ENCODE measurements at regions not wholly inside any gene's neighbourhood (a gene's known extent, or its start where the extent isn't known, plus 50 kb on each side); places are given as distances from the start of the nearest gene placed in this dataset.

- 10% methylated on average over 2 of the region's 2 CpGs for WGBS (ENCODE audit: insufficient coverage, low coverage, missing lambda C conversion rate)
- no peak for DNase-seq (ENCODE audit: extremely low read depth in 1 of 4, low spot score in 3 of 4)
- no peak for TF ChIP-seq TAF7 (tag; IDR thresholded peaks at IDR 0.05)
- no peak for ATAC-seq
- H3K4me2 ChIP-seq (ENCODE audit: insufficient read depth, low read length): no peak overlapping the region
- no peak overlapping the region for H3K4me3 ChIP-seq
- CTCF ChIA-PET (ENCODE audit: low intra/inter-chr PET ratio): no interaction called here
- no peaks in the 10 kb centered on the region for H3K36me3 ChIP-seq (ENCODE audit: control insufficient read depth, insufficient read depth, low read length)
- no peaks in the 10 kb centered on the region; a peak in 1 of 5 replicates for H3K4me1 ChIP-seq (replicated peaks in 1 of 2; ENCODE audit: control insufficient read depth in 2 of 2, insufficient read depth in 2 of 2, low read length in 2 of 2)
- in situ Hi-C loops (cut with MboI) (no loop called here), intact Hi-C loops (cut with micrococcal nuclease) (no loop called here)
- H3K9me1 ChIP-seq (ENCODE audit: control insufficient read depth, insufficient read depth, low read length): no peaks in the 10 kb centered on the region
- no peak overlapping the region for H2AFZ ChIP-seq (ENCODE audit: low read depth, low read length)
- no peak for FAIRE-seq
- no peaks in the 10 kb centered on the region for H4K20me1 ChIP-seq (replicated peaks; ENCODE audit: control insufficient read depth, insufficient read depth, low read length)
- H3K9ac ChIP-seq (ENCODE audit: insufficient read depth in 1 of 2, low read depth in 2 of 2, low read length in 2 of 2): no peak overlapping the region
- H3K27ac ChIP-seq (ENCODE audit: extremely low read depth, low read depth, low read length): no peak overlapping the region
- no TSS peak for BruUV-seq (replicated peaks)
- no peaks in the 10 kb centered on the region for H3K9me3 ChIP-seq (replicated peaks; ENCODE audit: control insufficient read depth, insufficient read depth, low read depth, low read length)
- POLR2A ChIA-PET: no interaction called here
- H3K79me2 ChIP-seq (ENCODE audit: control insufficient read depth, insufficient read depth, low read length): no peaks in the 10 kb centered on the region
- H3K27me3 ChIP-seq (ENCODE audit: control insufficient read depth in 2 of 2, insufficient read depth in 2 of 2, low read length in 2 of 2): no peaks in the 10 kb centered on the region; a peak in 1 of 5 replicates
These were observed 84.3 kb downstream of the CTH start for GRCh38 chr1:70495370-70495769.

GRCh38 chr1:70496181-70496580 is 85.1 kb downstream of the CTH start:
- Histone ChIP-seq H3K9me1 (ENCODE audit: control insufficient read depth, insufficient read depth, low read length) (no peaks in the 10 kb centered on the region), H2AFZ (ENCODE audit: low read depth, low read length) (no peak overlapping the region), H3K79me2 (ENCODE audit: control insufficient read depth, insufficient read depth, low read length) (no peaks in the 10 kb centered on the region), H3K4me3 (no peak overlapping the region), H3K9ac (ENCODE audit: insufficient read depth in 1 of 2, low read depth in 2 of 2, low read length in 2 of 2) (no peak overlapping the region), H3K4me2 (ENCODE audit: insufficient read depth, low read length) (no peak overlapping the region), H3K36me3 (ENCODE audit: control insufficient read depth, insufficient read depth, low read length) (no peaks in the 10 kb centered on the region), H3K27me3 (ENCODE audit: control insufficient read depth in 2 of 2, insufficient read depth in 2 of 2, low read length in 2 of 2) (no peaks in the 10 kb centered on the region; a peak in 1 of 5 replicates), H3K27ac (ENCODE audit: extremely low read depth, low read depth, low read length) (no peak overlapping the region), H4K20me1 (replicated peaks; ENCODE audit: control insufficient read depth, insufficient read depth, low read length) (no peaks in the 10 kb centered on the region), H3K4me1 (replicated peaks in 1 of 2; ENCODE audit: control insufficient read depth in 2 of 2, insufficient read depth in 2 of 2, low read length in 2 of 2) (no peaks in the 10 kb centered on the region; a peak in 1 of 5 replicates), H3K9me3 (replicated peaks; ENCODE audit: control insufficient read depth, insufficient read depth, low read depth, low read length) (no peaks in the 10 kb centered on the region)
- peak; percentile 6 for FAIRE-seq
- DNase-seq (ENCODE audit: extremely low read depth in 1 of 4, low spot score in 3 of 4): no peak
- in situ Hi-C loops (cut with MboI) (no loop called here), intact Hi-C loops (cut with micrococcal nuclease) (no loop called here)
- ChIA-PET POLR2A (no interaction called here), CTCF (ENCODE audit: low intra/inter-chr PET ratio) (no interaction called here)
- 33% methylated on average over 2 of the region's 2 CpGs for WGBS (ENCODE audit: insufficient coverage, low coverage, missing lambda C conversion rate)
- ATAC-seq: no peak
- no TSS peak for BruUV-seq (replicated peaks)
- TF ChIP-seq AFF4 (CRISPR knock-in tag; IDR thresholded peaks at IDR 0.05): no peak
- TF ChIP-seq CBFA2T2 (conservative IDR thresholded peaks at IDR 0.05): no peak
- TF ChIP-seq WHSC1 (IDR thresholded peaks at IDR 0.05; ENCODE audit: low read length): no peak
- no peak for TF ChIP-seq BHLHE40 (IDR thresholded peaks at IDR 0.05; ENCODE audit: low read length)
- TF ChIP-seq ZNF133 (CRISPR knock-in tag; IDR thresholded peaks at IDR 0.05): no peak
- no peak for TF ChIP-seq SNRNP70 (optimal IDR thresholded peaks at IDR 0.05; ENCODE audit: low read depth, low read length)
- TF ChIP-seq ZNF311 (CRISPR knock-in tag; IDR thresholded peaks at IDR 0.05): no peak
- TF ChIP-seq TCF7L2 (IDR thresholded peaks at IDR 0.05; ENCODE audit: low read depth, low read length): no peak
- no peak for TF ChIP-seq ZHX1 (conservative IDR thresholded peaks at IDR 0.05; ENCODE audit: low read length)
- no peak for TF ChIP-seq HES1 (IDR thresholded peaks at IDR 0.05; ENCODE audit: low read depth)

All from K562 (cell line).